IPS DF 4.7 (cell line): ENCODE measurements at regions not wholly inside any gene's neighbourhood (a gene's known extent, or its start where the extent isn't known, plus 50 kb on each side); places are given as distances from the start of the nearest gene placed in this dataset.
"Not testable (repeated sequence)": the region's sequence is repeated elsewhere in the genome, so short reads cannot be mapped to it uniquely, and the experiment has no call there.

ENCODE experiments used
- DNase-seq: peaks from one replicate; pipeline ENCODE4 v3.0.0-alpha.2; 2013; ENCODE audit warnings: low spot score; ENCODE audit errors: extremely low read depth

GRCh38 chr5:34553581-34553980 lies 102.5 kb upstream of the RAI14 start:
- no peak for DNase-seq

DNA sequence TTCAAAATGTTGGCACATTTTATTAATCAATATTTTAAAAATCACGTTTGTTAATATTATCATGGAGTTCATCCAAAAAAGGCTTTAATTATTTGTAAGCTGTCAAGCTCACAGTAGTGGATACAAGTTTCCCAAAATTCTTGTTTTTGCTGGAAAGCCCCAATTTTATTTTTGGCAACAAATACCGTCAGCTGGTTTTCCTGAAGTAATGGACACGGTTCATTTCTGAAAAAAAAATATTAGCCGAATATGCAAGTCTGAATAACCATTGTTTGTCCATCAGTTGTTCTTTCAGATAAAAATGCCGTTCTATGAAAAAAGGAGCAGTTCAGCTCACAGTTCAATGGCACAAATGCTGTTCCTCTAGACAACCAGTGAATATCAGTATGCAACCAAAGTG lies 101.5 kb upstream of the RAI14 start:
- no peak for DNase-seq

DNA sequence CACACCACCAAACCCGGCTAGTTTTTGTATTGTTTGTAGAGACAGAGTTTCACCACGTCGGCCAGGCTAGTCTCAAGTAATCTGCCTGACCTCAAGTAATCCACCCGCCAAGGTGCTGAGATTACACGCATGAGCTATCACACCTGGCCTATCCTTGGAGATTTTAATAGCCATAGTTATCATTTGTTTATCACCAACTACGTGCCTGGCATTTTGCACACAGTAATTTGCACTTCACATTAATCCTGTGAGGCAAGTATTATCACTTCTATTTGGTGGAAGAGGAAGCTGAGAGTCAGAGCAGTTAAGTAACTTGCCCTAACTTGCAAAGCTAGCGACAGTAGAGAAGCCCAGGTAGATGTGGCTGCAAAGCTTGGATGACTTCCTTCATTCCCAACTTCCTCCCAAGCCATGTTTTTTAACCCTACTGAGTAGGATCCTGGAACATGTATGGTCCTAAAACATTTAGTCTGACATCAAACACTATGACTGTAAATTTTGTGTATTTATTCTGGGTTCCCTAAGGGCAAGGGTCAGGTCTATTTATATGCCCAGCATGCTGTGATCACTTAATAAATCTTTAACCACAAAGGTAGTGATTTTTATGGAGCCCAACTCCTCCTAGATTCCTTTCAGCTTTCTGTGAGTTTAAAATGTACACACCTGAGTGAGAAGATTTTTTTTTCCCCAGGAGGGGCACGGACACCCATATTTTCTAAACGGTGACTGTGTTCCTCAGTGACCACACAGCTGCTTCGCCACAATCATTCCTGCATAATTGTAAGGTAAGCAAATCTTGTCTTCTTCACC lies 100.2 kb upstream of the RAI14 start:
- DNase-seq = no peak

DNA sequence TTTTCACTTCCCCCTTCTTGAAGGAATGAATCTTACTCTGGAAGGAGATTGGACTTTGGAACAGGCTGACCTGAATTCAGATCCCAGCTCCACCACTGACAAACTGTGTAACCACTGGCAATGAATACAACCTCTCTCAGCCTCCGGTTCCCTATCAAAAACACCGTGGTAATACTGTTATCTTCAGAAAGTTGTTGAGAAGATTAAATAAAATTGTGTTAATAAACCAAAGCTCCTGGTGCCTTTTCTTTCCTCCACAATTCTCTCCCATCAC lies 99.7 kb upstream of the RAI14 start:
- no peak for DNase-seq

GRCh38 chr5:34561581-34561980 lies 94.5 kb upstream of the RAI14 start:
- DNase-seq = not testable (repeated sequence)

- DNase-seq = no peak
Observed at GRCh38 chr5:34562791-34563190, 93.3 kb upstream of the RAI14 start.

- no peak for DNase-seq
Observed at GRCh38 chr5:34563269-34563668, 92.9 kb upstream of the RAI14 start.

- no peak for DNase-seq
Observed at GRCh38 chr5:34563931-34564709, 92.0 kb upstream of the RAI14 start.

DNA sequence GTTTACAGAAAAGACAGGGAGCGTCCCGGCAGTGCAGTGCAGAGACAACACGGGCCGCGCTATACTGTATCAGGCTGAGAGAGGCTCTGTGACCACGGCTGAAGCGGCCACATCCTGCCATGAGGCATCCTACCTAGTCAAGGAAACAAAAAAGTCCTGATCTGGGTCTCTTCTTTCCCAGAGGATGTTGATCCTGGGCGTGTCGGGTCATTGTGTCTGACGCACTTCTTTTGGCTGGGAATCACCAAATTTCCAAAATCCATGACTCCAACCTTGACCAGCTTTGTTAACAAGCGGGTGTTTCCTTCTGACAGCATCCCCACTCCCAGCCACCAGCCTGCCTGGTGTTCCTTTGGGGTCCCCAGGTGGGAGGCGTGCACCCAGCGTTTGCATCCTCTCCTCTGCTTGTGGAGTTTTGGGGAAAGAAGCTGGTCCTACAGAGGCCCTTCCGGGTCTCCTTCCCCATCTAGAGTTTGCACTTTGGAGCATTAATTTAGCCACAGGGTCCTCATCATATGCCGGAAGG lies 91.4 kb upstream of the RAI14 start:
- DNase-seq = no peak

DNA sequence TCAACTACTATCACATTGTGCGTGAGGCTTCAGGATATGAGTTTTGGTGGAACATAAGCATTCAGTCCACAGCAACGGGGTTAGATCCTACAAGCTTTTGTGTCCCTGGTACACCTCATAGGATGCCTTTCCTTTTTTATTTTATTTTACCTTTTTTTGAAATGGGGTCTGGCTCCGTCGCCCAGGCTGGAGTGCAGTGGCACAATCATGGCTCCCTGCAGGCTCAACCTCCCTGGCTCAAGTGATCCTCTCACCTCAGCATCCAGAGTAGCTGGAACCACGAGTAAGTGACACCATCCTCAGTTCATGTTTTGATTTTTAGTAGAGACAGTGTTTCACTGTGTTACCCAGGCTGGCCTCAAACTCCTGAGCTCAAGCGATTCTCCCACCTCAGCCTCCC lies 86.0 kb upstream of the RAI14 start:
- DNase-seq = no peak

- DNase-seq = no peak
Observed at GRCh38 chr5:34570721-34571676, 85.1 kb upstream of the RAI14 start.

- no peak for DNase-seq
Observed at GRCh38 chr5:34571677-34572041, 84.5 kb upstream of the RAI14 start.

GRCh38 chr5:34574936-34575467 lies 81.1 kb upstream of the RAI14 start:
- no peak for DNase-seq

DNA sequence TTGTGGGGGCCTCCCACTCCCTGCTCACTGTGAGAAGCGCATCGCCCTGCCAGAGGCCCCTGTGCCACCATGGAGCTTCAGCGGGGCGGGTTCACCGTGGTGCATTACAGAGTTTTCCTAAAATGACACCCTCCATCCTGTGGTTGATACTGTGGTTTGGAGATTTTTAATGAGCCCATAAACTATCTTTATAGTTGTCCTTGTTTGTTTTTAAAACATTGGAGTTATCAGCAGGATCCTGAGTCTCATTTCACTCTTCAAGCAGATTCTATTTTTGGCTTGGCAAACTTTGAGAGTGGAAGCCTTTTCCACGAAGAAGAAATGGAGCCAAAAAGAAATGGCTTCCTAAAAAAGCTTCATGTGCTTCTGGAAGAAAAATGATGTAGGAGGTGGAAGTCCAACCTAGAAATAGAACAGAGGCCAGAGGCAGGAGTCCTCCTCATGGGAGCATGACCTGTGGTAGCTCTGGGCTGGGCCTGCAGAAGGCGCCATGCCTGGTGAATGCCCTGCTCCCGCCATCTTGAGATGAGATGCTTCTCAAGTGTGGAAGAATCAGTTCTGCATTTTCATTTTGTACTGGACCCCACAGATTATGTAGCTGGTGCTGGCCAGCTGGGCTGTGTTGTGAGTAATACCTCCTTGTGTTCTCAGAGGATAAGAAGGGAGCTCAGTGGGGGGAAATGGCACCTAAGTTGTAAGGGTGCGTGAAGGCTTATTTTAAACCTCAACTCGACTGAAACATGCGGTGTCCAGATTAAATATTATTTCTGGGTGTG lies 79.0 kb upstream of the RAI14 start:
- DNase-seq = no peak

DNA sequence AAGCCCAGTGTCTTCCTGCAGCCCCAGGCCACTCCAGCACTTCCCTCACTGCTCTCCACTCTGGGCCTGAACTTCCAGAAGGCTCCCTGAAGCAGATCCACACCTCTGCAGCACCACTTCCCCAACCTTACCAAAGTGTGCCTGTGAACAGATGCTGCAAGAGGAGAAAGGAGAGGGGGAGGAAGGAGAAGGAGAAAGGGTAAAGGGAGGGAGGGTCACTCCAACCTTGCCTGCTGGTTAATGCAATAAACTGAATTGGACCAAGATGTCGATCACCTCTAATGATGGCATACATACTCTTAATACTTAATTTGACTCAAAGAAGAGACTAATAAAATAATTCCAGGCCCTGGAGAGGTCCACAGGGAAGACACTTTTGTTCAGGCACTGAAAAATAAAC lies 77.2 kb upstream of the RAI14 start:
- DNase-seq = no peak

DNA sequence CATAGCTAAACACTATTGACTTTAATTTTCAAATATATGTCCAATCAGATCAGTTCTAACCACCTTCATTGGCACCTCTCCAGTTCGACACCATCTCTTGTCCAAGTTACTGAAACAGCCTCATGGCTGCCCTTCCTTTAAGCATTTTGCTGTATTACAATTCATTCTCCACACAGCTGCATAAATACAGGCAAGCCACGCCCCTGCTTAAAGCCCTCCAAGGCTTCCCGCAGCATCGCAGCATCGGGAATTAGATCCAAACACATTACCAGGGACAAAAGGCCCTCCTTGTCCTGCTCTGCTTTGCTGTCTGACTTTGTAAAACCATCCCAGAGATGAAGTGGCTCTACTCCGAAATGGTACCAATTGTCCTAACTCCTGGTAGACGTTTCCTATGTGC lies 75.1 kb upstream of the RAI14 start:
- DNase-seq = no peak

GRCh38 chr5:34582371-34582770 lies 73.8 kb upstream of the RAI14 start:
- DNase-seq = peak; percentile 7

GRCh38 chr5:34583167-34583566 lies 73.0 kb upstream of the RAI14 start:
- no peak for DNase-seq

DNA sequence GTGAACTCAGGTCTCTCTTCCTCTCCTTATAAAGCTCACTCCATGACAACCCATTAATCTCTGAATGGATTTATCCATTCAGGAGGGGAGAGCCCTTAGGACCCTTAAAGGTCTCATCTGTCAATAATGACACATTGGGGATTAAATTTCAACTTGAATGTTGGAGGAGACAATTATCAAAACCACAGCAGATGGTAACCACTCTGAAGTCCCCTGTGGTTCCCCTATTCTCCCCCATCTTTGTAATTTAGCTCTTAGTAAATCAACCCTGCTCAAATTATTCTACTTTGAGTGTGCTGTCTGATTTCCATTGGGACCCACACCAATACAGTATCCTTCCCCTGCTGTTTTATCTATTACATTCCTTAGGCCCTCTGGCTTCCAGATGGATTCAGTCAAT lies 72.0 kb upstream of the RAI14 start:
- no peak for DNase-seq

GRCh38 chr5:34585601-34586104 lies 70.5 kb upstream of the RAI14 start:
- DNase-seq = no peak
